Loucy (cell line): ENCODE measurements at regions not wholly inside any gene's neighbourhood (a gene's known extent, or its start where the extent isn't known, plus 50 kb on each side); places are given as distances from the start of the nearest gene placed in this dataset.

Experiments used
- CTCF ChIP-seq: fragments of 200-600 bp; sonication (generic); conservative IDR thresholded peaks from 2 replicates; pipeline ENCODE4 v1.5.1; 2014; ENCODE audit warnings: mild to moderate bottlenecking, antibody characterized with exemption, low read length
- EZH2phosphoT487 ChIP-seq: fragments of 200-600 bp; IDR thresholded peaks from 2 replicates; pipeline ENCODE4 v1.6.1; 2018; ENCODE audit warnings: antibody characterized with exemption, mild to moderate bottlenecking, moderate library complexity, borderline replicate concordance

GRCh38 chr13:99071211-99071610 lies 93.3 kb upstream of the DOCK9 start:
- TF ChIP-seq CTCF (no peak), EZH2phosphoT487 (no peak)
